Stimulated activated CD8-positive, alpha-beta memory T cell treated with anti-CD3 and anti-CD28 coated beads, Interleukin-2, amount 100 ng/mL, for 48 hours (primary cell): ENCODE measurements at regions not wholly inside any gene's neighbourhood (a gene's known extent, or its start where the extent isn't known, plus 50 kb on each side); places are given as distances from the start of the nearest gene placed in this dataset.

ENCODE experiments used
- DNase-seq, 2 donors: peaks; one replicate each; pipeline ENCODE4 v3.0.0-alpha.2; 2020; ENCODE audit warnings: low read depth in 2 of 2

DNA sequence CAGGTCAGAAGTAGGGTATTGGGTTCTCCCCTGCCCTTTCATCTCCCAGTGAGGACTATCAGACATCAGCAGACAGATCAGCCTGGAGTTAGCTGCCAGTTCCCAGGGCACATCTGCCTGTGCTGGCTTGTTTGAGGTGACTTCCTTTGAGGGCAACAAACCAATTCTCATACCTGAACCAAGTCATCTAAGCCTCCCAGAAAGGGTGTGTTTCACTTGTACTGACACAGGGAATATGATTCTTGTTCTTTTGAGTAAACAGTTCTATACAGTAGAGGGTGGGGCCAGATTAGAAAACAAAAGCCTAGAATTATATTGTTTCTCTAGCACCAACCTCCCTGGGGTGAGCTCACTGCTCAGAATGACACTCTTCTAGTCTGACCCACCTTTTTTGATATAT is 591.9 kb downstream of the SLC4A3 start:
- no peak for DNase-seq

DNA sequence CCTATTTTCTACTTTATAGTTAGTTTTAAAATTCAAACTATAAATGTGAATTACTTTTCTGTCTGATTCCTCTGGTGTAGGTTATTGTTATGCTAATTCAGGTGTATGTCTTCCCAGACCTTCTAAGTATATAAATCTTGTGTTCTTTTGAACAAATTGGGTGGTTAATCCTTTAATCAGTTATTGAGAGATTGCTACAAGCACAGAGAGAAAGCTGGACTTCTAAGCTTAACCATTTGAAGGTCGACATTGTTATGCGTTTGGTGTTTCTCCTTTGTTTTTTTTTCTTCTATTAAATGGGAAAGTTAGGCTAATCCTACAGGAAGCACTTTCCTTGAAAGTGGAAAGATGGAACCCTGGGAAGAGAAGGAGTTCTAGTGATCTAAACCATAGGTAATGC is 592.6 kb downstream of the SLC4A3 start:
- DNase-seq, result no peak

DNA sequence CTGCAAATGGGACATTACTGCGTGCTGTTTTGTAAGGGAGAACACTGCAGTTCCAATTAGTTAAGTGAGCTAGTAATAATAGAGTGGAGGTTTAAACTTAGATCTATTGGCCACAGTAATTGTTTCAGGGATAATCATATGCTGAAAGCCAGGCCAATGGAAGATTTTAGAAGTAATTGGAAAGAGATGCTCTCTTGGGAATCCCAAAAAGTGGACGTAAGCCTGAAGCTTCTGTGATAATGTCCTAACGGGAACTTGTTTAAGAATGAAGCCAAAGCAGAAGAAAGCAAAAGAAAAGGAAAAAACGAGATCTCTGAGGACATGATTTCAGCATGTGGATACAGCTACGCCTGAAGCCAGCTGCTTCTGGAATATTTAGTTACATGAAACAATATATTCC is 594.6 kb downstream of the SLC4A3 start:
- no peak for DNase-seq

DNA sequence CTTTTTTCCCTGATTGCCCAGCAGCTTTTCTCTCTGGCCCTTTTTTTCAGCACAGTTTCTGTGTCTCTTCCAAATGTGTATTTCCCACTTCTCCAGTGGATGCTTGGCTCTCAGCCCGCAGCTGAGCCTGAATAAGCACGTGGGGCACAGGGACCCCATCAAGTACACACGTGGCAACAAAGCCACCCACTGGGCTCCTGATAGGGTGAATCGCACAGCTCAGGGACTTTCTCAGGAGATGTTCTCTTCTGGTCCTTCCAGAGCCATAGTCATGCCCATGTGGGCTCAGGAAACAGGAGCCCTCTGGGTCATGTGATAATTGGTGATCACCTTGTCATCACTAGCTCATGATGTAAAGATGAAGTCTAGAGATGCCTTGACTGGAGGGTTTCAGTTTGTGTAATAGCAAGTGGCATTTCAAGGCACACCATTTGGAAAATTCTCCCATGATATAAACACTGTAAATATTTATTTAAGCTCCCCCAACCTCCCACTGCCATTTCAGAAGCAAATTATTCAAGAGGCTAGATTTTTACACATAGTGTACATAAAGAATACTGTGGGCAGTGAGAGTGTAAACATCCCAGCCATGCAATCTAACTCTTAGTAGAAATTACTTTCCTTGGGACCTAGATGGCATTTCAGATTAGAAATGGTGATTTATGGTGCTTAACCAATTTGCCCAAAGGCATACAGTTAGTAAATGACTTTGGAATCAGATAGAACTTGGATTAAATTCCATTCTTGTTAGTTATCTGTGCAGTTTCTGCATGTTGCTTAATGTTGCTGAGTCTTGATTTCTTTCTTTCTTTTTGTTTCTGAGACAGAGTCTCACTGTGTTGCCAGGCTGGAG is 597.5 kb downstream of the SLC4A3 start:
- no peak for DNase-seq

DNA sequence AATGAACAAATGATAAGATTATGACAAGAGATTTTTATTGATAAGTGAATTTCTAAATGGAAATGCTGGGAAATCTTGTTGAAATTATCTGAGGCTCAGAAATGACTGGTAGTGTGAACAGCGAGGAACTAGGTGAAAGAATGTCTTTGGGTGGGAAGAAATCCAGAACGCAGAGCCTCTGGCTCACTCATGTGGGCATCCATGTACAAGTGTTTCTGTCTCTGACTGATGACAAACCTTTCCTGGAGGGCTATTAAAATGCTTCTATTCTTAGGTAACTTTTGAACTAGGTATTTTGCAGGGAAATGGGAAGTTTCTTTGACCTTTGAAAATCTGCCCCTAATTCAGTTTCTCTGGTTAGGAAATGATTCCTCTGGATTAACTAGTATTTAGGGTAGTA is 598.6 kb downstream of the SLC4A3 start:
- no peak for DNase-seq

DNA sequence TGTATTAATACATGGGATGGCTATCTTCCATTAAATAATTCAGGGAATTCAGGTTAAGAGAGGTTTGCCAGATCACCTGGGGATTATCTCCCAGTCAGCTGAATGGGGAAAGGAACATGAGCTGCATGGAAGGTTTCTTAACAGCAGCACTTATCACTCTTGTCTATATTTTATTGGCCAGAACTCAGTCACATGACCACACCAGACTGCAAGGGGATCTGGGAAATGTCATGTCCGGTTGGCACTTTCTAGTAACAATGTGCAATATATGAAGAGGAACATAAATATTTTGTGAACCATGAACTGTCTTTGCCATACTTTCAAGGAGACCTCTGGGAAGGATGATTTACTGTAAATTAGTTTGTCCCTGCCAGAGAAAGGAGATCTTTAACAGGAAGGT is 599.1 kb downstream of the SLC4A3 start:
- DNase-seq, result no peak

DNA sequence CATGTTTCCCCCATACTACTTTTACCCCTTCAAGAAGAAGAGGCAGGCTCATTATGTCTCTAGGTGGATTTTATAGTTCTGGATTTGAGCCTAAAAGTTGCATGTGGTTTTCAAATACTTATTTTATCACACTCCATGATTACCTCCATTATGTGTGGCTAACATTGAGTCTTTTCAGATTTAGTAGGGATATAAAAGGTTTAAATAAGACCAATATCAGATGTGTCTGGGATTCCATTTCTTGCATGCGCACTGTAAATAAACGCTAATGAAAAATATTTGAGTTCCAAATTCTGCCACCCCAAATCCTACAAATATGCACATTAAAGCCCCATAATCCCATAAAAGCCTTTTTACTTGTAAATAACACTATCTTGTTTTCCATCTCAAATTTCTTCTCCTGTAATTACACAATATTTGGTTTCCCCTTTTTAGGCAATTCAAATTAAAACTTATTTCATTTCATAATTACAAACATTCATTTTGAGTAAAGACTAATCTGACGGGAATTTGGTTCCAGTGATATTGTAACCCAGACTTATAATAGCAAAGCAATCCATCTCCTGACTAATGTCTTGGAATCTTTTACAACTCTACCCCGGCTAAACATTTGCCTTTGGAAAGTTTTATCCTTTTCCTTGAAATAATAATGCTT is 600.0 kb downstream of the SLC4A3 start:
- DNase-seq, result no peak

DNA sequence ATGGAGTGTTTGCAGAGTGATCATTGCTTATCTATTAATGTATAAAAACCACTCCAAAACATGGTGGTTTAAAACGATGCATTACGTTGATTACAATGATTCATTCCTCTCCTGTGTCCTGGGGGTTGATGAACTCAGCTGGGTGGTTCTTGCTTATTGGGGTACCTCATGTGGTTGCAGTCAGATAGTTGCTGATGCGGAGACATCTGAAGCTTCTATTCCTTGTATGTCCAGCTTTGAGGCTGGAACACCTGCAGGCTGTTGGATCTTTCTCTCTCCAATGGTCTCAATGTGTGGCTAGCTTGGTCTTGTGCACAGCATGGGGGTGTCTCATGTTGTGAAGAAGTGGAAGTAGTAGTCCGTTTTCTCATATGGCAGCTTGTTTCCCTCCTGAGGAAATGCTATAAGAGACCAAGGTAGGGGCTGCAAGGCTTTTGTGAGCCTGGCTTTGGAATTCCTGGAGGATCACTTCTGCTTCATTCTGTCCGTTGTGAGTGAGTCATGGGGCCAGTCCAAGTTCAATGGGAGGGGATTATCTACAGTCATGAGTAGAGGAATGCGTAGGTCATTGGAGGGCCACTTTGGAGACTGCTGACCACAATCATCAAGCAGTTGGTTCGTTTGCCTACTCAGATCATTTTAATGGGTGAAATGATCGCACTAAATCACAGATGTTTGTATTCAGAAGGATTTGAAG is 601.0 kb downstream of the SLC4A3 start:
- no peak for DNase-seq

DNA sequence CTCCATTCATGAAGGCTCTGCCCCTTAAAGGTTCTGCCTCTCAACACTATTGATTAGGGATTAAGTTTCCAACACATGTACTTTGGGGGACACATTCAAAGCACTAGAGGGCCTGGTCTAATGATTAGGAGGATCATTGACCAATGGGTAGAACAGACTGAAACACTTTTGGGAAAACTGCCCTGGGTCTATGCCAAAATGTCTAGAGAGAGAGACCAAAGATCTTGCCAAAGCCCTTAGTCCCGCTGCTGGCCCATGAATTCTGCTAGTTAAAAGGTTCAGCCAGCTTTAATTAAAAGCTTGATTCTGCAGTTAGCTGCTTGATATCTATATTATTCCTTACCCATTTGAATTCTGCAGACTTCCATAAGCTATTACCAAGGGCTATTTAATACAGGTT is 613.2 kb downstream of the SLC4A3 start:
- no peak for DNase-seq

DNA sequence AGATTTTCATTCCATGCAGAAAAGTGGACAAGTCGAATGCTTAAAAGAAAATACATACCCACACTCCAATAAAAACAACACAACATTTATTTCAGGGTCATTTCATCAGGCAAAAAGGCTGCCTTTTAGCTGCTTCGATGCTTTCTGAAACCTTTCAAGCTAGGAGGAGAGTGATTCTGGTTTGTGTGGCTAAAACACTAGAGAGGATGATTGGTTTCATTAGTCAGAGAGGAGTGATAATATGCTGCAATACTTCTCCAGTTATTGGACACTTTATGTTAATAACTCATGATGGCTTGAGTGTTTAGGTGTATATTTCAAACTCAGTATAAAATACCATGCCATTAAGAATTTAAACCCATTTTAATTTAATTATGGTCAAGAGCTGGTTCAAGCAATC is 614.0 kb downstream of the SLC4A3 start:
- no peak for DNase-seq

DNA sequence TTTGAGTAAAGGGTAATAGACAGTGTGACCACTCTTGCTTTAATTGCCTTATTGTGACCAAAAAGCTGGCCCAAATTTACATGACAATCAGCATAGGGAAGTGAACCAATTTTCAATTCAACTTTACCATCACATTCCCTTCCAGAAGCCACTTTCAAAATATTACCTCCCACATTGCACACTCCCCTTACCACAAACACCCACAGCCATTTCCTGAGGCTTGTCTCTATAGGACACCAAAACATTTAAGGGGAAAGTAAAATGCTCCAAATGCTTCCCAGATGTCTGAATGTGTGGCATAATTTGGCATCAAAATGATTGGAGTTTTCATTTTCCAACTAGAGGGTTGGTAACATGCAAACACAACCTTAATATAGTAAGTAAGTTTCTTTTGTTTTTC is 616.1 kb downstream of the SLC4A3 start:
- no peak for DNase-seq

DNA sequence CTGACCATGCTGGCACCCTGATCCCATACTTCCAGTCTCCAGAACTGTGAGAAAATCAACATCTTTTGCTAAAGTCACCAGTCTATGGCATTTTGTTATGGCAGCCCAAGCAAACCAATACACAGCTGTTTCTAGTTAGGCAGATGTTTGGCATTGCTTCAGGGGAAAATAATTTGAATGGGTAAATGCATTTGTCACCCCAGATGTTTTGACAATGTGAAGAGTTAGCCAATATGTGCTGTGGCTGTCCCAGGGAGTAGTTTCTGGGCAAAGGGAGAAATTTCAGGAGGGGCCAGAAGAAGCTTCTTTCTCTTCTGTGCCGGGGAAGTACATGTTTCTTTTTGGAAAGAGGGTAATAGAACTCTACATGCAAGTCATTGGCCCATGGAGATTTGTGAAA is 619.0 kb downstream of the SLC4A3 start:
- no peak for DNase-seq

DNA sequence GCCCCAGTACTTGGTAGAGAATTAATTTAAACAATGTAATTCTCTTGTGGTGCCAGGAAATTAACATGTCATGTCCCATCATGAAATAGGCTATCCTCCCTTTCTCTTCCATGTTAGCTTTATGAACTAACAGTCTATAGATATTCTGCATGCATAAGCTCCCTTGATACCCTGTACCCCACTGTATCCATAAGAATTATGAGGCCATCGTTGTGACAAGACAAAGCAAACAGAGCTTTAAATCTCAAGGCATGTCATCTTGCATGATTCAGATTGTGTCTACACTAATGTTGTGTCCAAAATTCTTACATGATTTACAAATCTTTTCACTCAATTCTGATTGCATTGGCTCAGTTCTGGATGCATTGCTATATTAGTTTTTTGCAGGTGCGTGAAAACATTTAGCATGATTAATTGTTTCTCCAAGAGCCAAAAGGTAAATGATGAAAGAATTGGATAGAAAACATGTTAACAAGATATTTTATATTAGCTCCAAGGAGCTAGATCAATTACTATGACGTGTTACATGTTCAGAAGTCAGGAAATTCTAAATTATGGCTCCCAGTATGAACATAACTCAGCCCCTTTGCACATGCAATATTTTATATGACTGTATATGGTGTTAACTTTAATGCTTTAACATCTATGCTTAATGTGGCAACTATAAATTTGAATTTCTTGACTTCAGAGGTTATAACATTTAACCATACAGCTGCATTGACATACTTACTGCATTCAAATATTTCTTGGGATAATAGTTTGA is 620.3 kb downstream of the SLC4A3 start:
- no peak for DNase-seq

DNA sequence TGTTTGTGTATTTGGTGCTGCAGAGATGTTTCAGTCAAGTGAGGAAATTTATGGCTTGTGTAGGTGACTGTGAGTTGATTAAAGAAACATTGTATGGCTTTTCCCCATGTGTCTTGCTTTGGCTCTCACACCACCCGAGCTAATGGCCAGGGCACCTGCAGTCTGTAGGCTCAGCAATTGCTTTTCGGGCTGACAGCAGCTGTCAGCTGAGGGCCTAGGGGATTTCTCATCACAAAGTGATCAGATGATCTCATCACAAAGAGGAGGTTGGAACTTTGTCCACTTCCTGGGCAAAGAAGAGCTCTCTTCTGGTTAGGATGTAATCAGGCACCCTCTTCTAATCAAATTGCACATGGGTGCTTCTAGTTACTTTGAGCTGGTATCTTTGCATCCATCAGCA is 632.2 kb downstream of the SLC4A3 start:
- DNase-seq, result no peak

DNA sequence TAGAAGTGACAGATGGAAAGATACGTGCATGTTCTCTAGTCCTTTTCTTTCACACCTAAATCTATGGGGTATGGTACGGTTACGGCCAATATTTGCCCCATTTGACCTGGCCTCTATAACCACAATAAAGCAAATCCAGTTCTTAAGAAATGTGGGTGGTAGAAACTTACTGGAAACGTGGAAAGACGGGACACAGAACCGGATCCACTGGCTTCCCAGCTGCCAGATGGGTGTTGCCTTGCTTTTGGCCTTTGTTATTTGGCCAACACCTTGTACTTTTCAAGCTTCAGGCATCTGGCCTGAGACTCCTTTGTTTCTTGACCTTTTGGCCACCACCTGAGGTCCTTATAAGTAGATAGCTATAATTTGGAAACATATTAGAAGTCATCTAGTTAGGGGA is 635.9 kb downstream of the SLC4A3 start:
- no peak for DNase-seq

DNA sequence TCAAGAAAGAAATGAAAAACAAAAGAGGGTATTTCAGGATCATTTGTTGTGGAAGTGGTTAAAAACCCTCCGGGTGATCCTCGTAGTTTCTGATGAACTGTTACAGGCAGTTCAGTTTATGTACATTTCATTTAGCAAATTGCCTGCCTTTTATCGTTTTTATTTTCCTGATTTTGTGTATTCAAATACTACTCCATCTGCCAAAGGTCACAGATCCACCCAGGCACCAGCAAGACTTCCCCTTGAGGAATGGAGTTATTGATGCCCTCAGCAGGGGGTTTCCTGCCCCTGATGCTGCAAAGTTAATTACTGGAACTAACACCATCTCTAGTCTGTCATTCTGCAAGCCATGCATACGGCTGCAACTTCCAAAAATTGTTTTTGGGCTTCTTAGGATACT is 641.9 kb downstream of the SLC4A3 start:
- DNase-seq, result no peak

DNA sequence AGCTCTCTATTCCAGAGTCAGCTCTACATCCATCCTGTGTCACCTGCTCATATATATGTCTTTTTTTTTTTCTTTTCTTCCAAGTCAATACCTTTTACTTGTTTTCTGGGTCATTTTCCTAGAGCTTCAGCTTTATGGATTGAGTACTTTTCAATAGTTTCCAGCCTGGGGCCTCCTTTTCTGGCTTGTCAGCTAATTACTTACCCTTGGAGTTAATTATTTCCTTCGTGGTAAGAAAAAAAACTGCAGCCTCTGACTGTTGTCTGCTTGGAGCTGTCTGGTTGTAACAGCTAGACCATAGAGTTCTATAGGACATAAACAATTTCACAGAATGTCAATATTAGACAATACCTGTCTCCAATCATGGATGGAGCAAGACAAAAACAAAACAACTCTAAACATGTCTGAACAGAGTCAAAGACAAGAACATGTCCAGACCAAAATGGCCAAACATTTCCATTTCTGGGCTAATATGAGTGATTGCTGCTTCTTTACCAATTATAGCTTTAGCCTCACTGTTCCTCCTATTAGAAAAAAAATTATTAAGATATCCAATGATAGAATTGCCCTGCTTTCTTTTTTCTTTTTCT is 643.1 kb downstream of the SLC4A3 start:
- DNase-seq, result no peak

DNA sequence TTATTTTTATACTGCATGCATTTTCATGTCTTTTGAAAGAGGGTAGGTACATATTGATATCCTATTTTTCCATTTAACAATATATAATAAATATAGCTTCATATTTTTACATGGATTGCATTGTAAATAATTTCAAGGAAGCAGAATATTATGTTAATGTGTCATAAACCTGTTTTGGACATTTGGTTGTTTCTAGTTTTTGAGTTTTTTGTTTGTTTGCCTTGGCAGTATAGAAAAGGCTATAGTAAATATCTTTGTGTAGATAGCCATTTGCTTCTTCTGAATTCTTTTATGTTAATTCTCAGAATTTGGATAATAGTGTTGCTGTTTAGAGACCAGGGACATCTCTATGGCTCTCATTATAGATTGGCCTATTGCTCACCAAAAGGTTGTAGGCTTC is 645.2 kb downstream of the SLC4A3 start:
- DNase-seq, result no peak

DNA sequence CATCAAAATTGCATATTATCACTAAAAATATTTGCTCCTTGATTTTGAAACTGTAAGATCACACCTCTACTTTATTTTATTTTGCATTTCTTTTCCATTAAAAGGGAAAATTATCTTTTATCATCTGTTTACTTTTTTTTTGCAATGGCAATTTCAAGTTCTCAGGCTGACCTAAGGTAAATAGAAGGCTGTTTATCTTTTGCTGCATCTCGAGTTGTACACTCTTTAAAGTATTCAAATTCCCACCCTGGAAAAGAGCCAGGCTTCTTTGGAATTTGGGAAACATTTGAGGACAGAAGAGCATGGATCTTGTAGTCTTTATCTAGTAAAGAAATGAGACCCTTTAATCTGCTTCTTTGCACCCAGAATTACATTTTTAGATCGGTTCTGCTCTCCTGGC is 645.7 kb downstream of the SLC4A3 start:
- no peak for DNase-seq

DNA sequence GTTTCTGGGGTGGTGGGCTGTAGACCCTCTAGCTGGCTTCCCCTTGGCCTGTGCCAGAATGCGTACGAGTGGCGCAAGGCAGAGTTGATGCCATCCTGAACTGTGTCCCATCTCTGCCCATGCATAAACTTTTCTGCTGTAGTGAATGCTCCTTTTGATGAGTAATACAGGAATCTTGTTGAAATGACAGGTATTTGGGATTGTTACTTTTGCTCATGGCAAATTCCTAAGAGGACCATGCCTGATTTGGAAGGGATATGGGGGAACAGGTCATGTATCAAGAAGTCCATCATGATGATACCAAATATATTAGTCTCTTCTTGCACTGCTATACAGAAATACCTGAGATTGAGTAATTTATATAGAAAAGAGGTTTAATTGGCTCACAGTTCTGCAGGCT is 648.0 kb downstream of the SLC4A3 start:
- DNase-seq, result no peak

DNA sequence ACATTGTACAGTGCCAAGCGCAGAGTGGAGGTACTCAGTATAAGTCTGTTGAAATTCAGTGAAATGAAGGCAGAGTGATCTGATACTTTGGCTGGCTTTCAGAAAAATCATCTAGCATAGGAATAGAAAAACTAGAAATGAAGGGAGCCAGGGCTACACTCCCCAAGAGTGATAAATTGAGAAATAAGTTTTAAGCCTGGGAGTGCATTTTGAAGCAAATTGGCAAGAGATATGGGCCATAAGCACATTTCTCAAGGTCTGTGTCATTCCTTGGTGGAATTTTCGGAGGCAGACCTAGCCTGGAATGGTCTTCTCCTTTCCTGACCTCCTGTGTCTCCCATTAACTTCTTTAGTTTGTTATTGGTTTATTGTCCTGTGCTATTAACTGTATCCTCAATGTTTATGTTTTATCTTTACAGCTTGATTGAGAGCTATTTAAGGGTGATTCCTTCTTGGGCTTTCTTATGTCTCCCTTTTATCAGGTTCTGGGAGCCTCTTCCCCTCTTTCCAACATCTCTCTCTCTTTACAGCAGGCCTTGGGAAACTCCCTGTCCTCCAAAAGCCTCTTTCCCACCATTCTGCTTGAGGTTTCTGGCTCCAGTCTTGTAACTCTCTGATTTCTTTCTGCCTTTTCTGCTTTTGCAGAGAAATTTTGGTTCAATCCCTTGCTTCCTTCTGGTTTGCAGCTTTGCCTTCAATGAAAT is 649.5 kb downstream of the SLC4A3 start:
- no peak for DNase-seq
